Thyroid gland (tissue), 4 donors: ENCODE measurements at regions not wholly inside any gene's neighbourhood (a gene's known extent, or its start where the extent isn't known, plus 50 kb on each side); places are given as distances from the start of the nearest gene placed in this dataset.

Experiments
- DNase-seq, 2 donors: peaks; one replicate each; pipeline ENCODE4 v3.0.0-alpha.2; 2019
- H3K27ac ChIP-seq, 3 donors: fragments of 200-600 bp; sonication (generic); 1 replicate in 2 of 3; 2 replicates in 1 of 3; pipeline ENCODE4 v1.5.1; 2016 to 2019; ENCODE audit warnings: mild to moderate bottlenecking in 1 of 3, moderate library complexity in 1 of 3
- H3K27me3 ChIP-seq: fragments of 200-600 bp; sonication (generic); one replicate; pipeline ENCODE4 v1.5.1; 2019
- H3K36me3 ChIP-seq, 2 donors: fragments of 200-600 bp; sonication (generic); one replicate each; pipeline ENCODE4 v1.5.1; 2016 to 2019
- H3K4me1 ChIP-seq, 2 donors: fragments of 200-600 bp; sonication (generic); one replicate each; pipeline ENCODE4 v1.5.1; 2017 to 2019
- H3K4me3 ChIP-seq, 3 donors: fragments of 200-600 bp; sonication (generic); replicated peaks in 1 of 3; 1 replicate in 2 of 3; 2 replicates in 1 of 3; pipeline ENCODE4 v1.5.1; 2016; ENCODE audit warnings: mild to moderate bottlenecking in 1 of 3
- H3K9me3 ChIP-seq: fragments of 200-600 bp; sonication (generic); one replicate; pipeline ENCODE4 v1.5.1; 2017
- POLR2A ChIP-seq, 2 donors: fragments of 450-650 bp; IDR thresholded peaks; one replicate each; pipeline ENCODE4 v1.6.1; 2017; ENCODE audit warnings: antibody characterized with exemption in 2 of 2, mild to moderate bottlenecking in 2 of 2, moderate library complexity in 1 of 2
- WGBS, 2 donors: methylation state at CpG; one replicate each; pipeline ENCODE4 v1.1.5; 2017; 5-methylcytosine and 5-hydroxymethylcytosine counted together
- intact Hi-C: fragments of 100-400 bp; cut with DNase I; formaldehyde crosslinking; loops from one replicate; pipeline ENCODE4 v1.15.1; 2023
- TF ChIP-seq, protein P1 (sequence below), 6 experiments: fragments of 200-600 bp in 3 of 6; fragments of 450-650 bp in 3 of 6; sonication (generic) in 3 of 6; IDR thresholded peaks; one replicate each; pipeline ENCODE4 v1.5.1; 2016 to 2019; ENCODE audit warnings: antibody characterized with exemption in 6 of 6, mild to moderate bottlenecking in 2 of 6, inconsistent platforms in 1 of 6, moderate library complexity in 1 of 6

DNA sequence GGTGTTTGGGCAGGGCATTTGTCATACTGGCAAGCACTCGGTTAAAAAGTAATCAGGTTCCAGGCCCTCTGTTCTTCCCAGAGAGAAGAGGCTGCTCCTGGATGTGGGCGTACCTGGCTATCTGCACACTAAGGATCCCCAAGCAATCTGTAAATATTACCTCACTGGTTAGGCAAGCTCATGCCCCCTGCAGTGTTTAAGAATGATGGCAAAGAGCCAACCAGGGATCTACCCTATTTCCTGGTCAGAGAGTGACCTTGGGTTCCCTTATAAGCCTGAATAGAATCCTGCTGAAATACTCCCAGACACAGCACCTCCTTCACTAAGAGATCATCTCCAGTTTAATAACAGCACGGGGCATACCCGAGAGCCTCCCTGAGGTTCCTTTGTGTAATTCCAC, 181.2 kb downstream of the PIK3R1 start:
- WGBS, 2 donors, result 92 to 96% methylated on average over 4 of the region's 4 CpGs

DNA sequence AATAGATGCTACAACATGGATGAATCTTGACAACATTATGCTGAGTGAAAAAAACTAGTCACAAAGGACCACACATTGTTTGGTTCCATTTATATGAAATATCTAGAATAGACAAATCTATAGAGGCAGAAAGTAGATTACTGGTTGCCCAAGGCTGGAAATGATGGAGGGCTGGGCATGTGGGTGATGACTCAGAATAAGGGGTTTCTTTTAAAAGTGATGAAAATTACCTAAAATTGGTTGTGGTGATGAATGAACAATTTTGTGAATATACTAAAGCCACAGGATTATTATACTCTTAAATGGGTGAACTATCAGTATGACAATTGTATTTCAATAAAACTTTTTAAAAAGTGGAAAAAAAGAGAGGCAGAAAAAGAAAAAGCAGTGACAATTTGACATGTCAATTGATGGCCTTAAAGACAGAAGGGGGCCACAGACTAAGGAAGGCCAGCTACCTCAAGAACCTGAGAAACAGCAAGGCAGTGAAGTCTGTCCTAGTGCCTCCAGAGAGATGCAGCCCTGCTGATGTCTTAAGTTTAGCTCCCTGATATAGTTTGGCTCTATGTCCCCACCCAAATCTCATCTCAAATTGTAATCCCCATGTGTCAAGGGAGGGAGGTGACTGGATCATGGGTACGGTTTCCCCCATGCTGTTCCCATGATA, 182.7 kb downstream of the PIK3R1 start:
- TF ChIP-seq, protein P1, sequence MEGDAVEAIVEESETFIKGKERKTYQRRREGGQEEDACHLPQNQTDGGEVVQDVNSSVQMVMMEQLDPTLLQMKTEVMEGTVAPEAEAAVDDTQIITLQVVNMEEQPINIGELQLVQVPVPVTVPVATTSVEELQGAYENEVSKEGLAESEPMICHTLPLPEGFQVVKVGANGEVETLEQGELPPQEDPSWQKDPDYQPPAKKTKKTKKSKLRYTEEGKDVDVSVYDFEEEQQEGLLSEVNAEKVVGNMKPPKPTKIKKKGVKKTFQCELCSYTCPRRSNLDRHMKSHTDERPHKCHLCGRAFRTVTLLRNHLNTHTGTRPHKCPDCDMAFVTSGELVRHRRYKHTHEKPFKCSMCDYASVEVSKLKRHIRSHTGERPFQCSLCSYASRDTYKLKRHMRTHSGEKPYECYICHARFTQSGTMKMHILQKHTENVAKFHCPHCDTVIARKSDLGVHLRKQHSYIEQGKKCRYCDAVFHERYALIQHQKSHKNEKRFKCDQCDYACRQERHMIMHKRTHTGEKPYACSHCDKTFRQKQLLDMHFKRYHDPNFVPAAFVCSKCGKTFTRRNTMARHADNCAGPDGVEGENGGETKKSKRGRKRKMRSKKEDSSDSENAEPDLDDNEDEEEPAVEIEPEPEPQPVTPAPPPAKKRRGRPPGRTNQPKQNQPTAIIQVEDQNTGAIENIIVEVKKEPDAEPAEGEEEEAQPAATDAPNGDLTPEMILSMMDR (IDR thresholded peaks at IDR 0.05), result no peak
- no peak for TF ChIP-seq POLR2A (IDR thresholded peaks at IDR 0.05)
- DNase-seq, result no peak
- H3K36me3 ChIP-seq, result no peaks in the 10 kb centered on the region
- H3K4me1 ChIP-seq, result no peaks in the 10 kb centered on the region
- H3K27ac ChIP-seq, result no peak overlapping the region
- WGBS, 2 donors, result 80 to 96% methylated on average over 1 of the region's 1 CpG
- H3K4me3 ChIP-seq, result no peak overlapping the region
- no peaks in the 10 kb centered on the region for H3K27me3 ChIP-seq
- intact Hi-C loops, result no loop called here
- no peaks in the 10 kb centered on the region for H3K9me3 ChIP-seq

More for the DNA sequence above, 181.2 kb downstream of the PIK3R1 start:
- H3K4me1 ChIP-seq, result no peaks in the 10 kb centered on the region
- no peaks in the 10 kb centered on the region for H3K9me3 ChIP-seq
- H3K27ac ChIP-seq, result no peak overlapping the region
- intact Hi-C loops, result no loop called here
- H3K4me3 ChIP-seq, result no peak overlapping the region
- H3K36me3 ChIP-seq, result no peaks in the 10 kb centered on the region
- TF ChIP-seq POLR2A (IDR thresholded peaks at IDR 0.05), result no peak
- TF ChIP-seq, protein P1 (IDR thresholded peaks at IDR 0.05), result no peak
- DNase-seq, result no peak
- H3K27me3 ChIP-seq, result no peaks in the 10 kb centered on the region

DNA sequence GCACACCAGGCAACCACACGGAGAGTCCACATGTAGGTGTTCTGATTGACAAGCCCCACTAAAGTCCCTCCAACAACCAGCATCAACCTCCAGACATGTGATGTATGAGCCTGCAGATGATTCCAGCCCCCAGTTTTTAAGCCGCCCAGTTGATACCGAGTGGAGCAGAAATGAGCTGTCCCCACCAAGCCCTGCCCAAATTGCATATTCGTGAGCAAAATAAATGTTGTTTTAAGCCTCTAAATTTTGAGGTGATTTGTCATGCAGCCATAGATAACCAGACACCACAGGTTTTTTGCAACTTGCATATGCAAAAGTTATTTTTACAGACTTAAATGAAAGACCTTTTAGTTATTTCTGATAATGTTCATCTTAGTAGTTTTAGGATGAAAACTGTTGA, 187.7 kb downstream of the PIK3R1 start:
- Histone ChIP-seq H3K27ac (no peak overlapping the region), H3K27me3 (no peaks in the 10 kb centered on the region), H3K4me3 (no peak overlapping the region), H3K4me1 (peaks cover 4 to 6% of the 10 kb centered on the region in 2 donors), H3K9me3 (no peaks in the 10 kb centered on the region), H3K36me3 (no peaks in the 10 kb centered on the region)
- TF ChIP-seq POLR2A (IDR thresholded peaks at IDR 0.05), result no peak
- TF ChIP-seq, protein P1 (IDR thresholded peaks at IDR 0.05), result no peak
- DNase-seq, result no peak
- 91 to 94% methylated on average over 4 of the region's 4 CpGs for WGBS, 2 donors
- intact Hi-C loops, result no loop called here

DNA sequence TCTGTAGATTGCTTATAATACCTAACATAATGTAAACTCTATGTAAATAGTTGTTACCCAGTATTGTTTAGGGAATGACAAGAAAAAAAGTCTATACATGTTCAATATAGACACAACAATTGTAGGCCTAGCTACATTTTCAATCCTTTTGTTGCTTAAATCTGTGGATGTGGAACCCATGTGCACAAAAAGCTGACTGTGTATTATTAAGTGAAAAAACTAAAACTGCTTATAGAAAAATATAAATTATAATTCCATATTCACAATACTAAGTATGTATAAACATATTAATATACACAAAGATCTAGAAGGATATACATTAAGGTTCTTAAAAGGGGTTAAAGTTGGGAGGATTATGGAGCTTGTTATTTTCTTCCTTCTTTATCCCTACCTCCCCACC, 188.7 kb downstream of the PIK3R1 start:
- intact Hi-C loops, result no loop called here
- Histone ChIP-seq H3K4me1 (peaks cover 4 to 6% of the 10 kb centered on the region in 2 donors), H3K4me3 (no peak overlapping the region), H3K9me3 (no peaks in the 10 kb centered on the region), H3K27ac (no peak overlapping the region), H3K36me3 (no peaks in the 10 kb centered on the region), H3K27me3 (no peaks in the 10 kb centered on the region)
- no peak for TF ChIP-seq POLR2A (IDR thresholded peaks at IDR 0.05)
- TF ChIP-seq, protein P1 (IDR thresholded peaks at IDR 0.05), result no peak
- no peak for DNase-seq

- intact Hi-C loops, result no loop called here
- TF ChIP-seq, protein P1 (IDR thresholded peaks at IDR 0.05), result no peak
- TF ChIP-seq POLR2A (IDR thresholded peaks at IDR 0.05), result no peak
- H3K27me3 ChIP-seq, result no peaks in the 10 kb centered on the region
- H3K4me3 ChIP-seq, result no peak overlapping the region
- no peak for DNase-seq
- H3K27ac ChIP-seq, result no peak overlapping the region
- no peaks in the 10 kb centered on the region for H3K36me3 ChIP-seq
- 94 to 98% methylated on average over 1 of the region's 1 CpG for WGBS, 2 donors
- H3K9me3 ChIP-seq, result no peaks in the 10 kb centered on the region
- H3K4me1 ChIP-seq, result peaks cover 4 to 6% of the 10 kb centered on the region in 2 donors
Measured at GRCh38 chr5:68405026-68405684, 189.6 kb downstream of the PIK3R1 start.
